NB4 (cell line): ENCODE measurements at regions not wholly inside any gene's neighbourhood (a gene's known extent, or its start where the extent isn't known, plus 50 kb on each side); places are given as distances from the start of the nearest gene placed in this dataset.

Experiments
- TF ChIP-seq, protein P1 (sequence below): IDR thresholded peaks from 2 replicates; pipeline ENCODE4 v1.6.1; 2011; ENCODE audit warnings: low read depth, low read length
- TF ChIP-seq, protein P2 (sequence below): IDR thresholded peaks from one replicate; pipeline ENCODE4 v1.5.1; 2012; ENCODE audit warnings: low read depth, low read length

- TF ChIP-seq, protein P1, sequence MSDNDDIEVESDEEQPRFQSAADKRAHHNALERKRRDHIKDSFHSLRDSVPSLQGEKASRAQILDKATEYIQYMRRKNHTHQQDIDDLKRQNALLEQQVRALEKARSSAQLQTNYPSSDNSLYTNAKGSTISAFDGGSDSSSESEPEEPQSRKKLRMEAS, result no peak
- TF ChIP-seq, protein P2, sequence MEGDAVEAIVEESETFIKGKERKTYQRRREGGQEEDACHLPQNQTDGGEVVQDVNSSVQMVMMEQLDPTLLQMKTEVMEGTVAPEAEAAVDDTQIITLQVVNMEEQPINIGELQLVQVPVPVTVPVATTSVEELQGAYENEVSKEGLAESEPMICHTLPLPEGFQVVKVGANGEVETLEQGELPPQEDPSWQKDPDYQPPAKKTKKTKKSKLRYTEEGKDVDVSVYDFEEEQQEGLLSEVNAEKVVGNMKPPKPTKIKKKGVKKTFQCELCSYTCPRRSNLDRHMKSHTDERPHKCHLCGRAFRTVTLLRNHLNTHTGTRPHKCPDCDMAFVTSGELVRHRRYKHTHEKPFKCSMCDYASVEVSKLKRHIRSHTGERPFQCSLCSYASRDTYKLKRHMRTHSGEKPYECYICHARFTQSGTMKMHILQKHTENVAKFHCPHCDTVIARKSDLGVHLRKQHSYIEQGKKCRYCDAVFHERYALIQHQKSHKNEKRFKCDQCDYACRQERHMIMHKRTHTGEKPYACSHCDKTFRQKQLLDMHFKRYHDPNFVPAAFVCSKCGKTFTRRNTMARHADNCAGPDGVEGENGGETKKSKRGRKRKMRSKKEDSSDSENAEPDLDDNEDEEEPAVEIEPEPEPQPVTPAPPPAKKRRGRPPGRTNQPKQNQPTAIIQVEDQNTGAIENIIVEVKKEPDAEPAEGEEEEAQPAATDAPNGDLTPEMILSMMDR, result no peak
Observed at GRCh38 chr16:79482011-79482410, 118.5 kb downstream of the MAF start.
